GM23338 (cell line): ENCODE measurements at regions not wholly inside any gene's neighbourhood (a gene's known extent, or its start where the extent isn't known, plus 50 kb on each side); places are given as distances from the start of the nearest gene placed in this dataset.
A peak's percentile ranks its signal among the peaks of the same experiment; 100 is the strongest.

Experiments used
- ATAC-seq: fragments of 200-7000 bp; cut with Tn5 transposase; 3 replicates; pipeline ENCODE4 v1.9.1; 2020
- DNase-seq: peaks from one replicate; pipeline ENCODE4 v3.0.0-alpha.2; 2015; ENCODE audit warnings: low spot score
- H2AFZ ChIP-seq: fragments of 200-600 bp; sonication (generic); 2 replicates; pipeline ENCODE4 v1.8.0; 2016; ENCODE audit warnings: antibody characterized with exemption, mild to moderate bottlenecking, moderate library complexity
- H3F3A ChIP-seq: fragments of 200-600 bp; sonication (generic); replicated peaks from 2 replicates; pipeline ENCODE4 v1.8.0; 2017; ENCODE audit warnings: antibody characterized with exemption, mixed run types, low read depth
- H3K27ac ChIP-seq: fragments of 200-600 bp; sonication (generic); 2 replicates; pipeline ENCODE4 v1.6.1; 2016; ENCODE audit warnings: low read depth
- H3K27me3 ChIP-seq: fragments of 200-600 bp; sonication (generic); 2 replicates; pipeline ENCODE4 v1.8.0; 2016; ENCODE audit warnings: mild to moderate bottlenecking, mixed run types, moderate library complexity; ENCODE audit not compliant: insufficient read depth
- H3K36me3 ChIP-seq: fragments of 200-600 bp; sonication (generic); 2 replicates; pipeline ENCODE4 v1.8.0; 2016; ENCODE audit warnings: mild to moderate bottlenecking; ENCODE audit not compliant: insufficient read depth
- H3K4me1 ChIP-seq: fragments of 200-600 bp; sonication (generic); 2 replicates; pipeline ENCODE4 v1.8.0; 2016; ENCODE audit warnings: mild to moderate bottlenecking, moderate library complexity; ENCODE audit not compliant: insufficient read depth
- H3K4me2 ChIP-seq: fragments of 200-600 bp; sonication (generic); 2 replicates; pipeline ENCODE4 v1.7.1; 2017; ENCODE audit warnings: mixed run types
- H3K4me3 ChIP-seq: fragments of 200-600 bp; sonication (generic); 2 replicates; pipeline ENCODE4 v1.6.1; 2016; ENCODE audit warnings: mixed run types
- H3K79me2 ChIP-seq: fragments of 200-600 bp; sonication (generic); replicated peaks from 2 replicates; pipeline ENCODE4 v1.8.0; 2017; ENCODE audit warnings: mild to moderate bottlenecking; ENCODE audit not compliant: insufficient read depth
- H3K9me2 ChIP-seq: fragments of 200-600 bp; sonication (generic); 2 replicates; pipeline ENCODE4 v1.8.0; 2017; ENCODE audit not compliant: insufficient read depth
- H4K20me1 ChIP-seq: fragments of 200-600 bp; sonication (generic); replicated peaks from 2 replicates; pipeline ENCODE4 v1.8.0; 2017; ENCODE audit warnings: mild to moderate bottlenecking; ENCODE audit not compliant: insufficient read depth
- H3K27ac Mint-ChIP-seq: 2 replicates; pipeline ENCODE4 v1.8.0; 2020; ENCODE audit warnings: inconsistent platforms, mild to moderate bottlenecking, moderate library complexity, mixed read lengths
- H3K27me3 Mint-ChIP-seq: 3 replicates; pipeline ENCODE4 v1.8.0; 2022; ENCODE audit warnings: low read depth, mild to moderate bottlenecking, moderate library complexity, mixed read lengths, inconsistent platforms; ENCODE audit not compliant: insufficient read depth, poor library complexity
- H3K36me3 Mint-ChIP-seq: 3 replicates; pipeline ENCODE4 v1.8.0; 2021; ENCODE audit warnings: low read depth, mild to moderate bottlenecking, inconsistent platforms, moderate library complexity, mixed read lengths
- H3K4me1 Mint-ChIP-seq: 3 replicates; pipeline ENCODE4 v1.8.0; 2020; ENCODE audit warnings: mild to moderate bottlenecking, inconsistent platforms, mixed read lengths
- H3K4me3 Mint-ChIP-seq: 3 replicates; pipeline ENCODE4 v1.8.0; 2021; ENCODE audit warnings: moderate library complexity, mild to moderate bottlenecking, inconsistent platforms, mixed read lengths
- H3K9me3 Mint-ChIP-seq: 3 replicates; pipeline ENCODE4 v1.8.0; 2020; ENCODE audit warnings: moderate library complexity, mild to moderate bottlenecking, inconsistent platforms, mixed read lengths
- CREB1 ChIP-seq: fragments of 250-450 bp; sonication (Bioruptor Pico); IDR thresholded peaks from 2 replicates; pipeline ENCODE4 v1.5.0; 2020; ENCODE audit warnings: low read depth, mild to moderate bottlenecking, moderate library complexity
- CTCF ChIP-seq, 2 experiments: fragments of 200-600 bp in 1 of 2; sonication (generic) in 1 of 2; conservative IDR thresholded peaks; 2 replicates each; pipeline versions ENCODE4 v1.5.1 to v1.6.1; 2016 to 2017; ENCODE audit warnings: antibody characterized with exemption in 2 of 2, low read depth in 2 of 2, mild to moderate bottlenecking in 2 of 2, moderate library complexity in 1 of 2
- EZH2 ChIP-seq: fragments of 200-600 bp; sonication (generic); IDR thresholded peaks from one replicate; pipeline ENCODE4 v1.8.0; 2017; ENCODE audit warnings: antibody characterized with exemption, mild to moderate bottlenecking, low read depth; ENCODE audit not compliant: unreplicated experiment
- JUNB ChIP-seq: IDR thresholded peaks from one replicate; pipeline ENCODE4 v1.6.1; 2016; ENCODE audit warnings: antibody characterized with exemption; ENCODE audit not compliant: unreplicated experiment
- POLR2AphosphoS5 ChIP-seq: IDR thresholded peaks from 2 replicates; pipeline ENCODE4 v1.6.1; 2016; ENCODE audit warnings: antibody characterized with exemption, low read depth
- STAT1 ChIP-seq: IDR thresholded peaks from one replicate; pipeline ENCODE4 v1.6.1; 2016; ENCODE audit warnings: antibody characterized with exemption; ENCODE audit not compliant: unreplicated experiment
- ZNF114 ChIP-seq: fragments of 250-450 bp; sonication (Bioruptor Pico); IDR thresholded peaks from 2 replicates; pipeline ENCODE4 v1.5.0; 2020; ENCODE audit warnings: mild to moderate bottlenecking, moderate library complexity
- ZNF331 ChIP-seq: fragments of 250-450 bp; sonication (Bioruptor Pico); IDR thresholded peaks from 2 replicates; pipeline ENCODE4 v1.5.0; 2020; ENCODE audit warnings: low read depth, mild to moderate bottlenecking, moderate library complexity
- ZNF462 ChIP-seq: fragments of 250-450 bp; sonication (Bioruptor Pico); IDR thresholded peaks from 2 replicates; pipeline ENCODE4 v1.5.0; 2020; ENCODE audit warnings: mild to moderate bottlenecking, moderate library complexity

- peaks cover 57% of the 10 kb centered on the region for H3K4me1 Mint-ChIP-seq
- no peak for TF ChIP-seq EZH2
- no peak for TF ChIP-seq CREB1 (CRISPR knock-in tag)
- TF ChIP-seq ZNF114 (CRISPR knock-in tag), result no peak
- no peak for TF ChIP-seq POLR2AphosphoS5
- no peak for TF ChIP-seq ZNF331 (CRISPR knock-in tag)
- TF ChIP-seq JUNB, result no peak
- no peak for TF ChIP-seq STAT1
- TF ChIP-seq CTCF (conservative IDR thresholded peaks at IDR 0.05; ENCODE audit: low read depth in 2 of 2), result no peak
- no peak for ATAC-seq
- no peak overlapping the region for H3K27ac Mint-ChIP-seq
- no peak overlapping the region for H2AFZ ChIP-seq
- H3K4me3 Mint-ChIP-seq, result no peak overlapping the region
- no peaks in the 10 kb centered on the region; the same call in 2 of the 3 replicates for H3K9me3 Mint-ChIP-seq
- H3K9me2 ChIP-seq, result no peaks in the 10 kb centered on the region
- no peaks in the 10 kb centered on the region for H3K36me3 ChIP-seq
- H3K27ac ChIP-seq, result no peak overlapping the region
- no peak overlapping the region for H3K4me3 ChIP-seq
- peaks cover 15% of the 10 kb centered on the region for H3K4me1 ChIP-seq
- H3K4me2 ChIP-seq, result no peak overlapping the region
- no peaks in the 10 kb centered on the region for H3F3A ChIP-seq
- no peaks in the 10 kb centered on the region for H3K27me3 ChIP-seq
- no peak for DNase-seq
- H4K20me1 ChIP-seq, result no peaks in the 10 kb centered on the region
- no peaks in the 10 kb centered on the region for H3K36me3 Mint-ChIP-seq
- H3K27me3 Mint-ChIP-seq, result peaks cover 5% of the 10 kb centered on the region
- no peaks in the 10 kb centered on the region for H3K79me2 ChIP-seq
Measured at GRCh38 chr4:54545663-54546424, 111.9 kb upstream of the KIT start.

GRCh38 chr4:54547299-54548097 lies 110.3 kb upstream of the KIT start:
- Histone ChIP-seq H3F3A (no peaks in the 10 kb centered on the region), H3K4me1 (peaks cover 11% of the 10 kb centered on the region), H3K79me2 (no peaks in the 10 kb centered on the region), H3K27ac (no peak overlapping the region), H4K20me1 (no peaks in the 10 kb centered on the region), H3K9me2 (no peaks in the 10 kb centered on the region), H3K4me2 (peak overlapping the region; percentile 3; the same call in 1 of the 2 replicates), H2AFZ (peak overlapping the region; percentile 75), H3K36me3 (no peaks in the 10 kb centered on the region), H3K27me3 (no peaks in the 10 kb centered on the region), H3K4me3 (no peak overlapping the region)
- ATAC-seq, result peak; percentile 31; the same call in 2 of the 3 replicates
- Mint-ChIP-seq H3K9me3 (no peaks in the 10 kb centered on the region; the same call in 2 of the 3 replicates), H3K36me3 (no peaks in the 10 kb centered on the region), H3K27ac (no peak overlapping the region), H3K27me3 (peaks cover 5% of the 10 kb centered on the region), H3K4me1 (peaks cover 41% of the 10 kb centered on the region), H3K4me3 (no peak overlapping the region)
- DNase-seq, result no peak
- TF ChIP-seq ZNF462 (CRISPR knock-in tag) (no peak), CTCF (conservative IDR thresholded peaks at IDR 0.05; ENCODE audit: low read depth in 2 of 2) (no peak), POLR2AphosphoS5 (no peak)
